ENCODE measurements at regions not wholly inside any gene's neighbourhood (a gene's known extent, or its start where the extent isn't known, plus 50 kb on each side); places are given as distances from the start of the nearest gene placed in this dataset.

- TF ChIP-seq, protein P1, sequence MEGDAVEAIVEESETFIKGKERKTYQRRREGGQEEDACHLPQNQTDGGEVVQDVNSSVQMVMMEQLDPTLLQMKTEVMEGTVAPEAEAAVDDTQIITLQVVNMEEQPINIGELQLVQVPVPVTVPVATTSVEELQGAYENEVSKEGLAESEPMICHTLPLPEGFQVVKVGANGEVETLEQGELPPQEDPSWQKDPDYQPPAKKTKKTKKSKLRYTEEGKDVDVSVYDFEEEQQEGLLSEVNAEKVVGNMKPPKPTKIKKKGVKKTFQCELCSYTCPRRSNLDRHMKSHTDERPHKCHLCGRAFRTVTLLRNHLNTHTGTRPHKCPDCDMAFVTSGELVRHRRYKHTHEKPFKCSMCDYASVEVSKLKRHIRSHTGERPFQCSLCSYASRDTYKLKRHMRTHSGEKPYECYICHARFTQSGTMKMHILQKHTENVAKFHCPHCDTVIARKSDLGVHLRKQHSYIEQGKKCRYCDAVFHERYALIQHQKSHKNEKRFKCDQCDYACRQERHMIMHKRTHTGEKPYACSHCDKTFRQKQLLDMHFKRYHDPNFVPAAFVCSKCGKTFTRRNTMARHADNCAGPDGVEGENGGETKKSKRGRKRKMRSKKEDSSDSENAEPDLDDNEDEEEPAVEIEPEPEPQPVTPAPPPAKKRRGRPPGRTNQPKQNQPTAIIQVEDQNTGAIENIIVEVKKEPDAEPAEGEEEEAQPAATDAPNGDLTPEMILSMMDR (IDR thresholded peaks at IDR 0.05; ENCODE audit: insufficient read depth, low read length): no peak
- TF ChIP-seq REST (IDR thresholded peaks at IDR 0.05; ENCODE audit: insufficient replicate concordance, low read depth): no peak
- TF ChIP-seq POLR2AphosphoS5 (IDR thresholded peaks at IDR 0.05; ENCODE audit: low read depth): no peak
Measured at GRCh38 chr1:173275496-173275895, 68.4 kb upstream of the TNFSF4 start.
